Muscle of back (tissue), 3 donors: ENCODE measurements at regions not wholly inside any gene's neighbourhood (a gene's known extent, or its start where the extent isn't known, plus 50 kb on each side); places are given as distances from the start of the nearest gene placed in this dataset.
"Not testable (repeated sequence)": the region's sequence is repeated elsewhere in the genome, so short reads cannot be mapped to it uniquely, and the experiment has no call there.

Source experiments
- DNase-seq, 3 donors: peaks; one replicate each; pipeline versions ENCODE4 v3.0.0 to v3.0.0-alpha.2; 2013

DNA sequence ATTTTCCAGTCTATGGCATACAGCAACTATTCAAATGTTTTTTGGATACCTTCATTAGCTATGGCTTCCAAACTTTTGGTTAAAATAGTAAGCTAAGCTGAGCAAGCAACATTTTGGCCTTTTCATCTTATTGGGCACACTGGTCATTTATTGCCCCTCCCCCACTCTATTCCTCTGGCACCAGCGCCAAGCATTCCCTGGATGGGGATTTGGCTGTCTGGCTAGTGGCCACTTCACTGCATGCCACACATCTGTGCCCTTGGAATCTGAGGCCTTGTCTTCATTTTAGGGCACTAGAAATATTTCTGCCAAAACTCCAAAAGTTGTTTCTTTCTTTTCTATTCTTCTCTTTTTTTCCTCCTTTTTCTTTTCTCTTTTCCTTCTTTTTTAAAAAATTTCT lies 305.8 kb upstream of the POTED start:
- DNase-seq, result not testable (repeated sequence)

DNA sequence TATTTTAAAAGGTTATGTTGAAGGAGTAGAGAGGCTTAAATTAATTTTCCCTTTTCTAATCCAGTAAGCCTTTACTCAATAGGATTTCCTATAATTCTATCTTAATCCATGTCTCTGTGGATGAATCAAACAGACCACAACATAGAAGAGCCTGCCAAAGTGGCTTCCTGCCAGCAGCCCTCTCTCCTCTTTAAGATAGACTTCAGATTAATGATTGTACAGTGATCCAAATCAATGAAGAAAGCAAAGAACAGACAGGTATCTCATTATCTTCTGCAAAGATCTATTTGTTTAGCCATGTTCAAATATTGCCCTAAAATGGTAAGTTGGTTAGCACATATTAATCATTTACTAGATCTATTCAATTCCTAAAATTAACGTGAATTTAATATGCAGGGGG lies 304.7 kb upstream of the POTED start:
- not testable (repeated sequence) for DNase-seq

GRCh38 chr21:13310120-13310519 lies 299.5 kb upstream of the POTED start:
- DNase-seq, result not testable (repeated sequence)

DNA sequence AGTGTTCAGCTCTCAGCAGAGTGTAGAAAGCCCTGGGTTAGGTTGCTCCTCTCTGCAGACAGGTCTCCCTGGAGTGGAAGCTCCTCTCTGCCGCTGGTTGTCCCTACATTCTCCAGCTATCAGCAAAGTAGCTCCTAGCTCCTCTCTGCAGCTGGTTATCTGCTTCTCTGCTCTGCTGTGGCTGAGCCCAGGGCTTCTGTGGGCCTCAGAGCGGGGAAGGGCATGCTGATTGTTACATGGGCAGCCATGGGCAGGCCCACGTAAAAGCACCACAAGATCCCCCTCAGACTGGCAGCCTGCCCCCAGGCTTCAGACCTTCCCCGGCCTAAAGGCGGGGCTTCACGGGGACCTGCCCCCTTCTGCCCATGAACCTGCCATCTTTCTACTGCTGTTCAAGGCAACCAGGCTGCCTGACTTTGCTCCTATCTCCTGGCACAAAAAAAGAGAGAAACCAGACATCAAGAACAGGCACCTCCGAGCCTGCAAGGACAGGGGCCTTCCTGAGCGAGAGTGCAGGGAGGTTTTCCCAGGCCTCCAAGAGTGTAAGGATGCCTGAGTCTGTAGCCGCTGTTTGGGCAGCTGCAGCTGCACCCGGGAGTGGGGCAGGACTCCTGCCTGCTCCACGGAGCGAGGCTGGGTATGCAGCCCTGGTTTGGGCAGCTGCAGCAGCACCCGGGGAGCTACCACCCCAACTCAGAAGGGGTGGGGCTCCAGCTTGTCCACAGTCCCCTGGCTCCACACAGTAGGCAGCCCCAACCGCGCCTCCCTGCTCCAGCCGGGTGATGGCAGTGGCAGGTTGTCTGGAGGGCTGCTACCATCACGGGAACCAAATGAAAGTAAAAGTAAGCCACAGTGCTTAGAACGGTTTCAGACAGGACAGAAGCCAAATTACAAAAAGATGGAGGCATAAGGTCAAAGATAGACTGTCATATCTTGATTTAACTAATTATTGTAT lies 298.7 kb upstream of the POTED start:
- not testable (repeated sequence) for DNase-seq

GRCh38 chr21:13318718-13319117 lies 290.9 kb upstream of the POTED start:
- peak in 2 of 3 donors; percentile 6 to 7 for DNase-seq

GRCh38 chr21:13321919-13322318 lies 287.7 kb upstream of the POTED start:
- DNase-seq, result not testable (repeated sequence)

GRCh38 chr21:13340670-13341234 lies 268.8 kb upstream of the POTED start:
- not testable (repeated sequence) for DNase-seq

GRCh38 chr21:13351521-13351920 lies 258.1 kb upstream of the POTED start:
- DNase-seq, result not testable (repeated sequence)

GRCh38 chr21:13360175-13360574 lies 249.4 kb upstream of the POTED start:
- not testable (repeated sequence) for DNase-seq

DNA sequence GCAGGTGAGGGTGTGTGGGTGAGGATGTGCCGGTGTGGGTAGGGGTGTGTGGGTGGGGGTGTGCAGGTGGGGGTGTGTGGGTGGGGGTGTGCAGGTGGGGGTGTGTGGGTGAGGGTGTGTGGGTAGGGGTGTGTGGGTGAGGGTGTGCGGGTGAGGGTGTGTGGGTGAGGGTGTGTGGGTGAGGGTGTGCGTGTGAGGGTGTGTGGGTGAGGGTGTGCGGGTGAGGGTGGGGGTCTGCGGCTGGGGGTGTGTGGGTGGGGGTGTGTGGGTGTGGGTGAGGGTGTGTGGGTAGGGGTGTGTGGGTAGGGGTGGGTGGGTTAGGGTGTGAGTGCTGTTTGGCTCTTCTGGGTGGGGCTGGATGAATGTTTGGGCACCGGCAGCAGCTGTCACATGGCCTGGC lies 241.4 kb upstream of the POTED start:
- no peak for DNase-seq

DNA sequence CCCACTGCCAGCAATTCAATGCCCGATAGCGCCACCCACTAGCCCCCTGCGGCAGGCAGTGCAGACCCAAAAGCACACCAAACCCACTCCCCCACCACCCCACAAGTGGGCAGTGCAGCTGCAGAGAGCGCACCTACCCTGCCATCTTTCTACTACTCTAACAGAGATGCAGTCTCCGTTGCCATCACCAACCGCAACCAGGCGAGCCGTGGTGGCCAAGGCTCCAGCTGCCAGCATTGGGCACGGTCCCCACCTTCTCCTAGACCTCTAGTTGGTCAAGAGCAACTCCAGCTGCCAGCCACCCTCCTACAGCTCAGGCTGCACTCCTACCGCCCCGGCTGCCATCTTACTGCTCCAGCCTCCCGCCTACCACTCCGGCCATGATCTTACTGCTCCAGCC lies 236.9 kb upstream of the POTED start:
- DNase-seq, result not testable (repeated sequence)

DNA sequence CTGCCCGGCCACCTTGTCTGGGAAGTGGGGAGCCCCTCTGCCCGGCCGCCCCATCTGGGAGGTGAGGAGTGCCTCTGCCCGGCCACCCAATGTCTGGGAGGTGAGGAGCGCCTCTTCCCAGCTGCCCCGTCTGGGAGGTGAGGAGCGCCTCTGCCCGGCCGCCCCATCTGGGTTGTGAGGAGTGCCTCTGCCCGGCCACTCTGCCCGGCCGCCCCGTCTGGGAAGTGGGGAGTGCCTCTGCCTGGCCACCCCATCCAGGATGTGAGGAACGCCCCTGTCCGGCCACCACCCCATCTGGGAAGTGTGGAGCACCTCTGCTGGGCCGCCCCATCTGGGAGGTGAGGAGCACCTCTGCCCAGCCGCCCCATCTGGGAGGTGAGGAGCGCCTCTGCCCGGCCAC lies 230.6 kb upstream of the POTED start:
- DNase-seq, result not testable (repeated sequence)

- not testable (repeated sequence) for DNase-seq
These were observed 230.0 kb upstream of the POTED start for GRCh38 chr21:13379566-13379965.

DNA sequence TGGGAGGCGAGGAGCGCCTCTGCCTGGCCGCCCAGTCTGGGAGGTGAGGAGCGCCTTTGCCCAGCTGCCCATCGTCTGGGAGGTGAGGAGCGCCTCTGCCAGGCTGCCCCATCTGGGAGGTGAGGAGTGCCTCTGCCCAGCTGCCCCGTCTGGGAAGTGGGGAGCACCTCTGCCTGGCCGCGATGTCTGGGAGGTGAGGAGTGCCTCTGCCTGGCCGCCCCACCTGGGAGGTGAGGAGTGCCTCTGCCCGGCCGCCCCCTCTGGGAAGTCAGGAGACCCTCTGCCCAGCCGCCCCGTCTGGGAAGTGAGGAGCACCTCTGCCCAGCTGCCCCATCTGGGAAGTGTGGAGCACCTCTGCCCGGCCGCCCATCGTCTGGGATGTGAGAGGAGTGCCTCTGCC lies 229.0 kb upstream of the POTED start:
- DNase-seq, result not testable (repeated sequence)

GRCh38 chr21:13384143-13384542 lies 225.4 kb upstream of the POTED start:
- not testable (repeated sequence) for DNase-seq

- not testable (repeated sequence) for DNase-seq
These were observed 200.4 kb upstream of the POTED start for GRCh38 chr21:13409184-13409583.

DNA sequence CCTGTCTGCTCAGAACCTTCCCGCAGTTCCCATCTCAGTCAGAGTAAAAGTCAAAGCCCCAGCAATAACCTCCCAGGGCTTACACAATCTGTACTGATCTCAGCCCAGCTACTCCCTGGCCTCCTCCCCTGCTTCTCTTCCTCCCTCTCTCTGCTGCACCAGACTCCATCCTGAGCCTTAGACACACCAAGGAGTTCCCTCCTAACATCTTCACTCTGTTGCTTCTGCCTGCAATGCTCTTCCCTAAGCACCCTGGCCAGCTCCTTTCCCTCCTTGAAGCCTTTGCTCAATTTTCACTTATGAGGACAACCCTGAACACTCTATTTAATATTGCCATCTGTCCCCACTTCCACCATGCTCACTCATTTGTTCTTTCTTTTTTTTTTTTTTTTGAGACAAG lies 173.7 kb upstream of the POTED start:
- not testable (repeated sequence) for DNase-seq

DNA sequence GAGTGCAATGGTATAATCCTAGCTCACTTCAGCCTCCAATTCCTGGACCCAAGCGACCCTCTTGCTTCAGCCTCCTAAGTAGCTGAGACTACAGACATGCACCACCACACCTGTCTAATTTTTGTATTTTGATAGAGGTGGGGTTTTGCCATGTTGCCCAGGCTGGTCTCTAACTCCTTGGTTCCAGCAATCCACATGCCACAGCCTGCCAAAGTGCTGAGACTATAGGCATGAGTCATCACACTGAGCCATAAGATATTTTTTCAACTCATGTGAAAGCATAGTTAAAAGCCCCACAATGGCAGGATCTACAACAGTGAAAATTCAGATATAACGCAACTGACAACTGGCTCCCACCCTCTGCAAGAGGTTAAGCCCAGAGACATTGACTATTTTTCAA lies 161.8 kb upstream of the POTED start:
- not testable (repeated sequence) for DNase-seq

- DNase-seq, result not testable (repeated sequence)
These were observed 146.0 kb upstream of the POTED start for GRCh38 chr21:13463562-13463961.
